ENCODE measurements at regions not wholly inside any gene's neighbourhood (a gene's known extent, or its start where the extent isn't known, plus 50 kb on each side); places are given as distances from the start of the nearest gene placed in this dataset.

- H3K27ac Mint-ChIP-seq (ENCODE audit: unreplicated experiment), result no peak overlapping the region
- H2AFZ ChIP-seq (ENCODE audit: low read depth, low read length), result no peak overlapping the region
- H3K4me2 ChIP-seq (ENCODE audit: low read length), result no peak overlapping the region
- no peak for FAIRE-seq
- no peaks in the 10 kb centered on the region for H3K79me2 ChIP-seq (ENCODE audit: insufficient read depth, low read length)
- H3K27me3 Mint-ChIP-seq (ENCODE audit: low read depth, unreplicated experiment), result no peaks in the 10 kb centered on the region
- no peaks in the 10 kb centered on the region for H3K4me1 ChIP-seq (ENCODE audit: insufficient read depth, low read length)
- no peak for DNase-seq (ENCODE audit: low read depth)
- H3K4me3 Mint-ChIP-seq (ENCODE audit: unreplicated experiment), result no peak overlapping the region
- no peaks in the 10 kb centered on the region for H3K4me1 Mint-ChIP-seq (ENCODE audit: low read depth, unreplicated experiment)
- no peaks in the 10 kb centered on the region for H3K9me3 ChIP-seq (ENCODE audit: insufficient read depth, low read depth, low read length)
- H3K27ac ChIP-seq (ENCODE audit: low read depth, low read length), result no peak overlapping the region
- no peaks in the 10 kb centered on the region for H3K27me3 ChIP-seq (ENCODE audit: insufficient read depth, low read length)
- H3K9me3 Mint-ChIP-seq (ENCODE audit: unreplicated experiment), result no peaks in the 10 kb centered on the region
- H3K36me3 ChIP-seq (ENCODE audit: insufficient read depth, low read length), result no peaks in the 10 kb centered on the region
- H3K9ac ChIP-seq (ENCODE audit: low read length), result no peak overlapping the region
- H3K4me3 ChIP-seq (ENCODE audit: insufficient read depth, low read depth, low read length), result no peak overlapping the region
- no peak for TF ChIP-seq EZH2 (IDR thresholded peaks at IDR 0.05; ENCODE audit: insufficient read depth, low read length)
- TF ChIP-seq, protein P1, sequence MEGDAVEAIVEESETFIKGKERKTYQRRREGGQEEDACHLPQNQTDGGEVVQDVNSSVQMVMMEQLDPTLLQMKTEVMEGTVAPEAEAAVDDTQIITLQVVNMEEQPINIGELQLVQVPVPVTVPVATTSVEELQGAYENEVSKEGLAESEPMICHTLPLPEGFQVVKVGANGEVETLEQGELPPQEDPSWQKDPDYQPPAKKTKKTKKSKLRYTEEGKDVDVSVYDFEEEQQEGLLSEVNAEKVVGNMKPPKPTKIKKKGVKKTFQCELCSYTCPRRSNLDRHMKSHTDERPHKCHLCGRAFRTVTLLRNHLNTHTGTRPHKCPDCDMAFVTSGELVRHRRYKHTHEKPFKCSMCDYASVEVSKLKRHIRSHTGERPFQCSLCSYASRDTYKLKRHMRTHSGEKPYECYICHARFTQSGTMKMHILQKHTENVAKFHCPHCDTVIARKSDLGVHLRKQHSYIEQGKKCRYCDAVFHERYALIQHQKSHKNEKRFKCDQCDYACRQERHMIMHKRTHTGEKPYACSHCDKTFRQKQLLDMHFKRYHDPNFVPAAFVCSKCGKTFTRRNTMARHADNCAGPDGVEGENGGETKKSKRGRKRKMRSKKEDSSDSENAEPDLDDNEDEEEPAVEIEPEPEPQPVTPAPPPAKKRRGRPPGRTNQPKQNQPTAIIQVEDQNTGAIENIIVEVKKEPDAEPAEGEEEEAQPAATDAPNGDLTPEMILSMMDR (IDR thresholded peaks at IDR 0.05; ENCODE audit: insufficient read depth, low read depth, low read length), result no peak
- no peaks in the 10 kb centered on the region for H3K36me3 Mint-ChIP-seq (ENCODE audit: low read depth, unreplicated experiment)
- no peaks in the 10 kb centered on the region for H4K20me1 ChIP-seq (ENCODE audit: insufficient read depth, low read length)
Observed at GRCh38 chrX:96379951-96380350, 304.7 kb upstream of the DIAPH2 start.

GRCh38 chrX:96382018-96382417 is 302.6 kb upstream of the DIAPH2 start:
- Histone ChIP-seq H3K27ac (ENCODE audit: low read depth, low read length) (no peak overlapping the region), H3K4me2 (ENCODE audit: low read length) (no peak overlapping the region), H3K4me1 (ENCODE audit: insufficient read depth, low read length) (no peaks in the 10 kb centered on the region), H4K20me1 (ENCODE audit: insufficient read depth, low read length) (no peaks in the 10 kb centered on the region), H3K36me3 (ENCODE audit: insufficient read depth, low read length) (no peaks in the 10 kb centered on the region), H3K79me2 (ENCODE audit: insufficient read depth, low read length) (no peaks in the 10 kb centered on the region), H3K27me3 (ENCODE audit: insufficient read depth, low read length) (no peaks in the 10 kb centered on the region), H2AFZ (ENCODE audit: low read depth, low read length) (no peak overlapping the region), H3K4me3 (ENCODE audit: insufficient read depth, low read depth, low read length) (no peak overlapping the region), H3K9me3 (ENCODE audit: insufficient read depth, low read depth, low read length) (no peaks in the 10 kb centered on the region), H3K9ac (ENCODE audit: low read length) (no peak overlapping the region)
- TF ChIP-seq EZH2 (IDR thresholded peaks at IDR 0.05; ENCODE audit: insufficient read depth, low read length), result no peak
- TF ChIP-seq, protein P1 (IDR thresholded peaks at IDR 0.05; ENCODE audit: insufficient read depth, low read depth, low read length), result no peak
- Mint-ChIP-seq H3K4me1 (ENCODE audit: low read depth, unreplicated experiment) (no peaks in the 10 kb centered on the region), H3K27ac (ENCODE audit: unreplicated experiment) (no peak overlapping the region), H3K4me3 (ENCODE audit: unreplicated experiment) (no peak overlapping the region), H3K9me3 (ENCODE audit: unreplicated experiment) (no peaks in the 10 kb centered on the region), H3K27me3 (ENCODE audit: low read depth, unreplicated experiment) (no peaks in the 10 kb centered on the region), H3K36me3 (ENCODE audit: low read depth, unreplicated experiment) (no peaks in the 10 kb centered on the region)
- FAIRE-seq, result no peak
- DNase-seq (ENCODE audit: low read depth), result no peak

- DNase-seq (ENCODE audit: low read depth) (no peak), FAIRE-seq (peak; percentile 58)
- Histone ChIP-seq H3K27ac (ENCODE audit: low read depth, low read length) (no peak overlapping the region), H3K27me3 (ENCODE audit: insufficient read depth, low read length) (no peaks in the 10 kb centered on the region), H3K4me1 (ENCODE audit: insufficient read depth, low read length) (no peaks in the 10 kb centered on the region), H3K36me3 (ENCODE audit: insufficient read depth, low read length) (no peaks in the 10 kb centered on the region), H3K4me3 (ENCODE audit: insufficient read depth, low read depth, low read length) (no peak overlapping the region), H3K79me2 (ENCODE audit: insufficient read depth, low read length) (no peaks in the 10 kb centered on the region), H3K9me3 (ENCODE audit: insufficient read depth, low read depth, low read length) (no peaks in the 10 kb centered on the region), H4K20me1 (ENCODE audit: insufficient read depth, low read length) (no peaks in the 10 kb centered on the region), H3K9ac (ENCODE audit: low read length) (no peak overlapping the region), H3K4me2 (ENCODE audit: low read length) (no peak overlapping the region), H2AFZ (ENCODE audit: low read depth, low read length) (no peak overlapping the region)
- Mint-ChIP-seq H3K4me1 (ENCODE audit: low read depth, unreplicated experiment) (no peaks in the 10 kb centered on the region), H3K36me3 (ENCODE audit: low read depth, unreplicated experiment) (no peaks in the 10 kb centered on the region), H3K27me3 (ENCODE audit: low read depth, unreplicated experiment) (no peaks in the 10 kb centered on the region), H3K9me3 (ENCODE audit: unreplicated experiment) (no peaks in the 10 kb centered on the region), H3K4me3 (ENCODE audit: unreplicated experiment) (no peak overlapping the region), H3K27ac (ENCODE audit: unreplicated experiment) (no peak overlapping the region)
- no peak for TF ChIP-seq EZH2 (IDR thresholded peaks at IDR 0.05; ENCODE audit: insufficient read depth, low read length)
- TF ChIP-seq, protein P1 (IDR thresholded peaks at IDR 0.05; ENCODE audit: insufficient read depth, low read depth, low read length), result no peak
Observed at GRCh38 chrX:96383428-96383827, 301.2 kb upstream of the DIAPH2 start.

Data from astrocyte (in vitro differentiated cells and primary cell).